ENCODE measurements at regions not wholly inside any gene's neighbourhood (a gene's known extent, or its start where the extent isn't known, plus 50 kb on each side); places are given as distances from the start of the nearest gene placed in this dataset.

DNA sequence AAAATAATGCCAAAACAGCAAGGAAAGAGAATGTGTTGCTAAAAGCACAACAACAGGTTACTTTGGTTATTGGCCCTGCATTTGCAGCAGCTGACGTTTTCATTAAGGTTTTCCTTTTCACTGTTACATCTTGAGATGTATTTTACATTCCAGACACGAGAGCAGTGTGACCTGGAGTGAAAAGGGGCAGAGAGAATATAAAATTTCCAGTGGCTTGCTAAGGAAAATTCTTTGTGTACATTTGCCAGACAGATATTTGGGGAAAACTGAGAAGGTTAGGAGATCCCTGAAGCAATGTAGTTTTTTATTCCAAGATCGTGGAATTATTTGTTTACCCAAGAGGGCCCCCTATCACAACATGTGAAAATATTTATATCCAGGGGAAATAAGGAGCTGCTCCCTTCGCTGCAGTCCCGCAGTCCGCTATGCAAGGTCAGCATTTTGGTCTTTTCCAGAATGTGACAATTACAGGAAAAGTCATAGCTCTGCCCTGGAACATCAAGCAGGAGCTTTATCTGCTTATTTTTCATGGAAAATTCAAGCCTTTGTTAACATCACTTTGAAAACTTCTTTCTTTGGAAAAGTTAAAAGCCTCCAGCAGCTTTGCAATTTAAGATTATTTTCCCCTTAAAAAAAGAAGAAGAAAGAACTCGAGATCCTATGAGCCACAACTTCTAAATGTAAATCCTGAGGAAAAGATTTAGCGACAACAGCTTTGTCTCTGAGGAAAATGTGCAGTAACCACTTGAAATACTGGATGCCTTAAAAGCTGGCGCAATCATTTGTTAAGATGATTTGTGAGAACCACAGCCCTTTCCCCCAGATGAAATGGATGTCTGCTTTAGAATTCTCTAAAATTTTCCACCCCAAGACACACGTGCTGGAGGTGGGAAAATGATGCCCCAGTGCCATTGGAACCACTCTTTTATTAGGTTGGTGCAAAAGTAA, 256.4 kb upstream of the TPM1 start:
- TF ChIP-seq CTCF (conservative IDR thresholded peaks at IDR 0.05) (no peak), ZFX (IDR thresholded peaks at IDR 0.05) (no peak)
